ENCODE measurements at regions not wholly inside any gene's neighbourhood (a gene's known extent, or its start where the extent isn't known, plus 50 kb on each side); places are given as distances from the start of the nearest gene placed in this dataset.

DNA sequence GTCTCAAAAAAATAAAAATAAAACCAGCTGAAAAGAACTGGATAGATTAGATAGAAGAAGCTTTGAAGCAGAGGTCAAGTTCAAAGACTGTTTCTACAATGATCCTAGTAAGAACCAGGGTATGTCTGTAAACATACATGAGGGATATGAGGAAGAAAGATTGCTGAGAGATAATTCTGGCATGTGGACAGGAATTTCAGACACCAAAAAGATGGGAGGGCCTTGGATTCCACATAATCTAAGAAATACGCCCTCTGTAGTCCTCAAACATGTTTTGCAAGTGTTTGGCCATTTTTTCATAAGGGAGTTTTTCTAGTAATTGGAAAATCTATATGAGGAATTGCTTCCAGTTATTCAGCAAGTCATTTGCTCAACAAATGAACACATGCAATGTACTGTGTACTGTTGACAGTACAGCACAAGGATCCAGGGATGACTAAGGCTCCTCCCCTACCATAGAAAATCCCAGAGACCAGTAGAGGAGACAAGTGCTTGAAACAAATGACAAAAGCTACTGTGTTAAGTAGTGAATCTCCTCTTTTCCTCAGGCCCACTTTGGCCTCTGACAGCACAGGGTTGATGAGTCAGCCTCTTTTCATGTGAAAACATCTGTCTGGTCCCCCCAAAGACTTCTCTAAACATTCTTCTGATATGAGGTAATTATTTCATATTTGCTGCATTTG is 795.9 kb downstream of the MAFB start:
- no peak for DNase-seq

GRCh38 chr20:39890697-39891096 is 798.3 kb downstream of the MAFB start:
- no peak for DNase-seq

DNA sequence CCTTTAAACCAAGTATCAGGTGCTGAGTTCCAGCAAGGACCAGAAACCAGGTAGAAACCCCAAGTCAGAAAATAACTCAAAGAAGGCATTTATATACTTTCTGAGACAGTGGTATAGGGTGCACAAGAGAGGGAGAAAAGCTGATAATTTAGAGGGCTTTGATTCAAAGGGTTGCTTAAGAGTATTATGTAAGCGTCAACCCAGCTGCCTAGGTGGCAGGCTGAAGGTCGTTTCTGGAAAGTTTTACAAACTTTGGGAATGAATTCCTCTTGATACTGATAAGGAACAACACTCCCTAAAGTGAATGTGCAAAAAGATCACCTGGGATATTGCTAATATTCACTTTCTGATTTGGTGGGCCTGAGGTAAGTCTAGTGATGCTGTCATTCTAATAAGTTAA is 800.7 kb downstream of the MAFB start:
- DNase-seq, result no peak

GRCh38 chr20:39886650-39887190 is 802.3 kb downstream of the MAFB start:
- peak; percentile 67 for DNase-seq

- DNase-seq, result peak; percentile 67
Observed at GRCh38 chr20:39885975-39886649, 802.9 kb downstream of the MAFB start.

GRCh38 chr20:39882806-39883205 is 806.2 kb downstream of the MAFB start:
- no peak for DNase-seq

GRCh38 chr20:39880890-39881289 is 808.1 kb downstream of the MAFB start:
- DNase-seq, result peak; percentile 7

DNA sequence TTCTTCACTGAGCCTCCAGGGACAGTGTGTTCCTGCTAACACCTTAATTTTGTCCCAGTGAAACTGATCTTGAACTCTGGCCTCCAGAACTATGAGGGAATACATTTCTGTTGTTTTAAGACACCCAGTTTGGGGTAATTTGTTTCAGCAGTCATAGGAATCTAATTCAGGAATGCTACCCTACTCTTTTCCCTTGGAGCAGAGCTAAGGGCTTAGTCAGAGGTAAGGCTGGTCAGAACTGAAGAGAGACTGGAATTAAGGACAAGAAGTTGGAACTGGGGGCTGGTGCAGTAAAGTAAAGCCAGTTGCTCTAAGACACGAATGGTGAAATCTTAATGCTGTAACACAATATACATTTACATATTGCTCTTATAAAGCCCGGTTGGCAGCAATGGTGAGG is 809.7 kb downstream of the MAFB start:
- no peak for DNase-seq

- DNase-seq, result no peak
Observed at GRCh38 chr20:39878809-39879208, 810.2 kb downstream of the MAFB start.

- DNase-seq, result no peak
Observed at GRCh38 chr20:39878320-39878719, 810.7 kb downstream of the MAFB start.

DNA sequence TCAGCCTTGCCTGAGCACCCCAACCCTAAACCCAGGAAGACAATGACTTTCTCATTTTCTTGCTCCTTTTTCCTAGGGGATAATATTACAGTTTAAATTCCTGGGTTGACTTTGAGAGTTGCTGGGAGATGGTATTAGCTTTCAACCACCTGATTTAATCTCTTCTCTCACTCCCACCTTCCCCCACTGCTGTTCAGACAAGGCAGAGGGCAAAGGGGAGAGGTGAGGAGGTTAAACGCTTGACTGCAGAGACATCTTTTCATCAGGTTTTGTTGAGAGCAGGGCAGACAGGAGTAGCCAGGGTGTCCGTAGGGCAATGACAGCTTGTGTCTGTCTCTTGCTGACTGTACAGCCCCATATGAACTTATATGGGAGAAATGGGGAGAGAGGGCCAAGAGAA is 811.2 kb downstream of the MAFB start:
- no peak for DNase-seq

GRCh38 chr20:39876976-39877635 is 811.9 kb downstream of the MAFB start:
- no peak for DNase-seq

DNA sequence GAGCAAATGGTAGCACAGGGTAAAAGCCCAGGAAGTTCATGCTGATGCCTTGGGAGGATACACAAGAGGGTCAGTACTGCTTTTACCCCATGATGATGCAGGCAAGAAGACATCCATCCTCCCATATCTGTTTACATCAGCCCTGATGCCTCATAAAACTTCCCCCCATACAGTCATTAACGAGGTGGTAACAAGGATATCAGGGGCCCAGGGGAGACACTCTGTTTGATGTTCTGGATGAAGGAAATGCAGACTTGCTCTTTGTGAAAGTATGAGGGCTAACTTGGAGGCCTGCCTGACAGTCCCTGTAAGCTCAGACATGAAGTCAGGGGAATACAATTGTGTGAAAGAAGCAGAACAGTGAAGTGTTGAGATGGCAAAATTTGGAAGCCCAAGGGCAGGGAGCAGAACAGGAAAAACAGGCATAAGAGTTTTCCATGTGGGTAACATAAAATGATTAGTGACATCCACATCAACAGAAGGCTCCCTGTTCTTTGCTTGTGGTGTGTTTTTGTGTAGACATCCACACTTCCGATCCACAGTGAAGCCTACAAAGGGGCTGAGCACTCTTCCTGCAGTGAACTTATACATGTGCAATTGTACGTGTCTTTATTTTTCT is 813.4 kb downstream of the MAFB start:
- no peak for DNase-seq

DNA sequence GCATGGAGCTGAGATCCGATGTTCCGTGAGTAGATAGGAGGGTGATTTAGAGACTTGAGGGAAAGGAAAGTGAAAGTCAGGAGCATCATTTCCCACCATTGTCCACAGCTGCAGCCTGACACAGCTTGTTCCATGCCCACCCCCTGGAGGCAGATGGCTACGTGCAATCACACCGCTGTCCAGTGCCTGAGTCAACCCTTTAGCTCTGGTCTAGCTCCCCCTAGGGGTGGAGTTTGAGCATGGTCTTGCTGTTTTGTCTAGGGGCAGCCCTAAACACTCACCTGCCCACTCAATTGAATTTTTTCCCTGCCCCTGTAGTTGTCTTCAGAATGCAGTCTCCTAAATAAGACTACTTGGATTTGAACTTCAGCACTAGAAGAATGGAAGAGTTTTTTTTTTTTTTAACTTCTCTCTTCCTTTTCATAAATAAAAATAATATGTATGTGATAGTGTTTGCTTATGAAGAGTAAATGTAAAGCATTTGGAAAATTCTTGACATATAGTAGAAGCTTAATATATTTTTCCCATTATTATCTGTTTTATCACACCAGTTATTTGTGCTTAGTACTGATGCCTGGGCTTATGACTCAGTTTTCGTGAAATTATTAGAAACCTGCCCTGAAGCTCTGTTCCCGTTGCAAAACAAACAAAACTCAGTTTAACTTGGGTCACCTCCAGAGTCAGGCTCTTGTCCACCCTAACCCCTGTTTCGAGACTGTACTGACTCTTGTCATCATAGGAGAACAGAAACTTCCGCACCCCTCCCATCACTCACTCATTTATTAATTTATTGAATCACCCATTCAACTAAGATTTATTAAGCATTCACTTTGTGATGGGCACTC is 814.8 kb downstream of the MAFB start:
- DNase-seq, result peak; percentile 56

GRCh38 chr20:39873286-39873685 is 815.8 kb downstream of the MAFB start:
- no peak for DNase-seq

DNA sequence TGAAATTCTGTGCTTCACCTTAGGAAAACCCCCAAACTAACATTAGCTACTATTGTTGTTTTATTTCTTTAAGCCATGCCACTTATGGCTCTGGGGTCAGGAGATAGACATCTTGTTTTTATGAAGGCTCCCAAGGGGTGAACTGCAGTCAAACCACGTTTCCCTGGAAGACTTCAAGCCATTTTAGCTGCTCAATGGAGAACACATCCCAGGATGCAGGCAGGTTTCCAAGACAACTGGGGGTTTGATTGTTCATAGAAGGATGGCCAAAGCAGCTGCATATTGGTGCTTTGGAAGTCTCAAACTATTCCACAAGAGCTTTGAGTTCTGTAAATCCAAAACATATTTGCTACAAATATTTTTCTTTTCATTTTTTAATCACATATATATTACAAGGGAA is 818.0 kb downstream of the MAFB start:
- DNase-seq, result no peak

GRCh38 chr20:39865446-39865845 is 823.6 kb downstream of the MAFB start:
- DNase-seq, result no peak

- no peak for DNase-seq
Observed at GRCh38 chr20:39862470-39862891, 826.6 kb downstream of the MAFB start.

DNA sequence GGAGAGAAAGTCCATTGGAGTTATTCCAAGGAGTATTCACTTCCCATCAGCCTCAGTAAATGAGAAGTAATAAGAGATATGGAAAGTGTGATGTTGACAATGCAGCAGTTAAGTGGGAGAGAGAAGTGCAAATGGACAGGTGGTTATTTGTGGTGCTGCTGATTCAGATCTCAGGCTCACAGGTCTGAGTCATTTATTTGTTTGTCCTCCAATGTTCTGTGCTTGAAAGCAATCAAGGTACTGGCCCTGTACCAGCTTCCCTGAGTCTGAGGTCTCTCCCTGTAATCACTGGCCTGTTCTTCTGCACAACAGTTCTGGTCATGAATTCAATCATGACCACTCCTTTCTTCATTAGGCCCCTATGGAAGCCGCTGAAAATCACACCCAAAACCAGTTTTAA is 827.7 kb downstream of the MAFB start:
- DNase-seq, result no peak

DNA sequence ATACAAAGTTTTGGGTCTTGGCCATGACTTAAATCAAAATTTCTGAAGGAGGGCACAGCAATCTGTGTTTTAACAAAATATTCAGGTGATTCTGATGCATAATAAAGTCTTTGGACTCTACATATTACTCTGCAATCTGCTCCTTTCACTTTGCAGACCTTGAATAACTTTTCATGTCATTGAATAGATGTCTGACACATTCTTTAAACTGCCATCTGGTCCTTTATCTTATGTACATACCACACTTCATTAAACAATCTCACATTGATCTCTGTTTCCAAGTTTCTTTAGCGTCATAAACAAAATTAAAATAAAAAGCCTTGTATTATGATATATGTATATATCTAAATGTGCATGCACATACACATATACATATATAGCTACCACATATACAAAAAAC is 831.2 kb downstream of the MAFB start:
- DNase-seq, result no peak

DNA sequence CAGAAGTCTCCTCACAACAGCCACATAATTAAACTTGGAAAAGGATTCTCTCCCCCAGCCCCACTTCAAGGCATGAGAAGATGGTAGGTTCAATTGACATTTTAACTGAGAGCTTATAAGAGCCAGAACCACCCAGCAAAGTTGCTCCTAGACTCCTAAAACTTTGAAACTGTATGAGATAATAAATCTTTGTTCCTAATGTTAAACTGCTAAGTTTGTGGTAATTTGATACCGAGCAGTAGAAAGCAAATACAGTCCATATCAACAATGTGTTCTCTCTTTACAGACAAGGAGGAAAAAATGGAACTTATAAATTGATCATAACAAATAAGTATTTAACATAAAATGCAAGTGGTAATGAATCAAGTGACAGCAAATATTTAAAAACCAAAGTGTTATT is 831.8 kb downstream of the MAFB start:
- DNase-seq, result no peak

- no peak for DNase-seq
Observed at GRCh38 chr20:39855799-39856198, 833.2 kb downstream of the MAFB start.

DNA sequence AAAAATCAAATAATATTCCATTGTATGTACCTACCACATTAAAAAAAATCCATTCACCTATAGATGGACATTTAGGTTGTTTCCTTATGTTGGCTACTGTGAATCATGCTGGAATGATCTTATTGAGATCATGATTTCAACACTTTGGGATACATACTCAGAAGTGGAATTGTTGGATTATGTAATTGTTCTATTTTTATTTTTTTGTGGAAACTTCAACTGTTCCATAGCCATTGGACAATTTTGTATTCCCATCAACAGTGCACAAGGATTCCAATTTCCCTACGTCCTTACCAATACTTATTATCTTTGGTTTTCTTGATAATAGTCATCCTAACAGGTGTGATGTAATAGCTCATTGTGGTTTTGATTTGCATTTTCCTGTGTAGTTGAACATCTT is 834.0 kb downstream of the MAFB start:
- DNase-seq, result no peak
